Breast epithelium (tissue), 3 donors: ENCODE measurements at regions not wholly inside any gene's neighbourhood (a gene's known extent, or its start where the extent isn't known, plus 50 kb on each side); places are given as distances from the start of the nearest gene placed in this dataset.

ENCODE experiments used
- CTCF ChIP-seq, 3 donors: fragments of 450-650 bp; IDR thresholded peaks; one replicate each; pipeline ENCODE4 v1.5.1; 2016 to 2017; ENCODE audit warnings: antibody characterized with exemption in 3 of 3, mild to moderate bottlenecking in 3 of 3, moderate library complexity in 3 of 3
- POLR2A ChIP-seq: fragments of 450-650 bp; IDR thresholded peaks from one replicate; pipeline ENCODE4 v1.6.1; 2016; ENCODE audit warnings: antibody characterized with exemption, mild to moderate bottlenecking, moderate library complexity

DNA sequence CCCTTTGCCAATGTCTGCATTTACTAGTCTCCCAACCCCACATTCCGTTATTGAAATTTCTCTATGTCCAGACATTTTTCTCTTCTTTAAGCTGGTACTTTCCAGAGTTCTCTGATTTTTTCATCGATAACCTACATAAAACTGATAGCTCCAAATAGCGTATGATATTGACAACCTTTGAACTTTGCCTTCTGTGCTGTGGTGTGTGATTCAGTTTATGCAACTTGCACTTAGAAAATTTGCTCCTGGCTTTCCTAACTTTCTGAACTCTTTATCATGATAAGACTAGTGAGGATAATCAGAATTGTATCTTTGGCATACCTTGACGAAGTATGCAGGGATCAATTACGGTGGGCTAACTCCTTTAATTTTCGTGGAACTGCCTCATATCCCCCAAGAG is 1261.3 kb downstream of the SI start:
- TF ChIP-seq CTCF (IDR thresholded peaks at IDR 0.05), result no peak
- TF ChIP-seq POLR2A, result no peak
